ENCODE measurements at regions not wholly inside any gene's neighbourhood (a gene's known extent, or its start where the extent isn't known, plus 50 kb on each side); places are given as distances from the start of the nearest gene placed in this dataset.

DNA sequence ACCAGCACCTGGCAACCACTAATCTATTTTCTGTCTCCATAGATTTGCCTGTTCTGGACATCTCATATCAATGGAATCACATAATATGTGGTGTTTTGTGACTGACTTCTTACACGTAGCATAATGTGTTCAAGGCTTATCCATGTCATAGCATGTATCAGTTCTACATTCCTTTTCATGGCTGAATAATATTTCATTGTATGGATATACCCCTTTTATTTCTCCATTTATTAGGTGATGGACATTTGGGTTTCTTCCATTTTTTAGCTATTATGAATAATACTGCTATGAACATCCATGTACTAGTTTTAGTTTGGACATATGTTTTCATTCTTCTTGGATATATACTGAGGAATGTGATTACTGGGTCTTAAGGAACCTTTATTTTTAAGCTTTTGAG is 78.0 kb upstream of the OLIG2 start:
- Histone ChIP-seq H2AFZ (ENCODE audit: low read length) (no peak overlapping the region), H3K27ac (ENCODE audit: low read depth, low read length, poor library complexity, severe bottlenecking) (no peak overlapping the region), H3K4me1 (ENCODE audit: insufficient read depth, low read length, poor library complexity, severe bottlenecking) (no peaks in the 10 kb centered on the region), H3K4me2 (ENCODE audit: low read length) (no peak overlapping the region), H3K4me3 (ENCODE audit: low read depth, low read length, poor library complexity, severe bottlenecking) (no peak overlapping the region), H3K79me2 (ENCODE audit: insufficient read depth, low read depth, low read length) (no peaks in the 10 kb centered on the region), H3K9me2 (ENCODE audit: insufficient read depth, low read length) (no peaks in the 10 kb centered on the region), H3K9me3 (ENCODE audit: low read length) (no peaks in the 10 kb centered on the region), H3K36me3 (ENCODE audit: insufficient read depth, low read length) (no peaks in the 10 kb centered on the region), H4K20me1 (ENCODE audit: insufficient read depth, low read length) (no peaks in the 10 kb centered on the region)
- no peak for DNase-seq (ENCODE audit: low spot score)
- ChIA-PET CTCF (ENCODE audit: unreplicated experiment) (no interaction called here), POLR2A (no interaction called here)
- TF ChIP-seq EZH2phosphoT487 (IDR thresholded peaks at IDR 0.05; ENCODE audit: borderline replicate concordance, low read depth, low read length) (no peak), CTCF (conservative IDR thresholded peaks at IDR 0.05; ENCODE audit: low read length) (no peak)
- intact Hi-C loops (cut with micrococcal nuclease; ENCODE audit: unreplicated experiment) = no loop called here
- BruUV-seq (replicated peaks) = no TSS peak

DNA sequence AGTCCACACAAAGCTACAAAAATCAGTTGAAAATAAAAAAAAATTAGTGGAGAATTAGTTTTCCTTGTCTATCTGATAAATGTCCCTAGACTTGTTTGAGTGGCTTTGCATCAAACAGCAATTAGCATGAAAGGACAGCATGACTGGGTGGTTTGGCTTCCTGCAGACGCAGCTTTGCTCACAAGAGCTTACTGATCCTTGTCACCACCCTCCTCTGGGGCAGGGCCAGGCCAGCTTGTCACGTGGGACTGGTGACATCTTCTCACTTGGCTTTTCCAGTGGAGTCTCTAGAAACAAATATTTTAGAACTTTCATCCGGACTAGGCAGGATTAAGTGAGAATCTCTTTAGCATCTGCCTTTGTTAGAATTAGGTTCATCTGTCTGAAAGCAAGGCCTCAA is 76.0 kb upstream of the OLIG2 start:
- H4K20me1 ChIP-seq (ENCODE audit: insufficient read depth, low read length) = no peaks in the 10 kb centered on the region
- no peaks in the 10 kb centered on the region for H3K4me1 ChIP-seq (ENCODE audit: insufficient read depth, low read length, poor library complexity, severe bottlenecking)
- no peak for DNase-seq (ENCODE audit: low spot score)
- H2AFZ ChIP-seq (ENCODE audit: low read length) = no peak overlapping the region
- H3K9me2 ChIP-seq (ENCODE audit: insufficient read depth, low read length) = no peaks in the 10 kb centered on the region
- no peaks in the 10 kb centered on the region for H3K36me3 ChIP-seq (ENCODE audit: insufficient read depth, low read length)
- H3K79me2 ChIP-seq (ENCODE audit: insufficient read depth, low read depth, low read length) = no peaks in the 10 kb centered on the region
- ChIA-PET CTCF (ENCODE audit: unreplicated experiment) (no interaction called here), POLR2A (interaction anchor here (0.6 to 1.3 kb wide), 4 partner anchors 8 to 140 kb away, joined by 3 read pairs; no protein-coding TSS in a partner anchor)
- no TSS peak for BruUV-seq (replicated peaks)
- TF ChIP-seq EZH2phosphoT487 (IDR thresholded peaks at IDR 0.05; ENCODE audit: borderline replicate concordance, low read depth, low read length) (no peak), CTCF (conservative IDR thresholded peaks at IDR 0.05; ENCODE audit: low read length) (no peak)
- H3K9me3 ChIP-seq (ENCODE audit: low read length) = no peaks in the 10 kb centered on the region
- intact Hi-C loops (cut with micrococcal nuclease; ENCODE audit: unreplicated experiment) = no loop called here
- H3K27ac ChIP-seq (ENCODE audit: low read depth, low read length, poor library complexity, severe bottlenecking) = no peak overlapping the region
- no peak overlapping the region for H3K4me2 ChIP-seq (ENCODE audit: low read length)
- no peak overlapping the region for H3K4me3 ChIP-seq (ENCODE audit: low read depth, low read length, poor library complexity, severe bottlenecking)

GRCh38 chr21:32951041-32951440 is 74.7 kb upstream of the OLIG2 start:
- POLR2A ChIA-PET = interaction anchor here (0.5 to 0.6 kb wide), 2 partner anchors 237 to 568 kb away, joined by 3 to 4 read pairs; no protein-coding TSS in a partner anchor
- no peak for DNase-seq (ENCODE audit: low spot score)
- BruUV-seq (replicated peaks) = no TSS peak
- Histone ChIP-seq H3K9me2 (ENCODE audit: insufficient read depth, low read length) (no peaks in the 10 kb centered on the region), H3K4me2 (ENCODE audit: low read length) (no peak overlapping the region), H3K36me3 (ENCODE audit: insufficient read depth, low read length) (no peaks in the 10 kb centered on the region), H2AFZ (ENCODE audit: low read length) (no peak overlapping the region), H3K79me2 (ENCODE audit: insufficient read depth, low read depth, low read length) (no peaks in the 10 kb centered on the region), H3K4me3 (ENCODE audit: low read depth, low read length, poor library complexity, severe bottlenecking) (no peak overlapping the region), H3K27ac (ENCODE audit: low read depth, low read length, poor library complexity, severe bottlenecking) (no peak overlapping the region), H3K9me3 (ENCODE audit: low read length) (no peaks in the 10 kb centered on the region), H4K20me1 (ENCODE audit: insufficient read depth, low read length) (no peaks in the 10 kb centered on the region), H3K4me1 (ENCODE audit: insufficient read depth, low read length, poor library complexity, severe bottlenecking) (no peaks in the 10 kb centered on the region)
- CTCF ChIA-PET (ENCODE audit: unreplicated experiment) = no interaction called here
- TF ChIP-seq CTCF (conservative IDR thresholded peaks at IDR 0.05; ENCODE audit: low read length) (no peak), EZH2phosphoT487 (IDR thresholded peaks at IDR 0.05; ENCODE audit: borderline replicate concordance, low read depth, low read length) (no peak)
- intact Hi-C loops (cut with micrococcal nuclease; ENCODE audit: unreplicated experiment) = no loop called here
